ENCODE measurements at regions not wholly inside any gene's neighbourhood (a gene's known extent, or its start where the extent isn't known, plus 50 kb on each side); places are given as distances from the start of the nearest gene placed in this dataset.

DNA sequence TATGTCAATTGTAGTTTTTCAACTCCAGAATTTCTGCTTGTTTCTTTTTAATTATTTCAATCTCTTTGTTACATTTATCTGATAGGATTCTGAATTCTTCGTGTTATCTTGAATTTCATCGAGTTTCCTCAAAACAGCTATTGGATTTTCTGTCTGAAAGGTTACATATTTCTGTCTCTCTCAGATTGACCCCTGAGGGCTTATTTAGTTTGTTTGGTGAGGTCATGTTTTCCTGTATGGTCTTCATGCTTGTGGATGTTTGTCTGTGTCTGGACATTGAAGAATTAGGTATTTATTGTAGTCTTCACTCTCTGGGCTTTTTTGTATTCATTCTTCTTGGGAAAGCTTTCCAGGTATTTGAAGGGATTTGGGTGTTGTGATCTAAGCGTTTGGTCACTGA lies 85.6 kb downstream of the SNAPC1 start:
- DNase-seq (ENCODE audit: low read depth in 2 of 2) = no peak

DNA sequence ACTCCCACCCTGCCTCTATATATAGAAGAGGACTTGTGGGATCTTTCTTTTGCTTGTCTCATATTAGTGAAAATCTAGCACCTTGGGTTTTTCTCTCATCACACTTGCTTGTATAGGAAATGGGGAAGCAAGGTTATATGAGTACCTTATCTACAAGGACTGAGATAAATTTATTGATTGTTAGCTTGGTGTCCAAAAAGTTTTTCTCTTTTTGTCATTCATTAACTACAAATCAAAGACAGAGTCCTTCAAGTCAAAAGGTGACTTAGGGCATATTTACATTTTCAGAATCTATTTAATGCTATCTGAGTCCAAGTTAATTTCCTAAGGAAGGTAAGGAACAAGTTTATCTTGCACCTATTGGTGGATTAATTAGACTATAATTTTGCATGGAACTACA lies 92.7 kb downstream of the SNAPC1 start:
- DNase-seq (ENCODE audit: low read depth in 2 of 2) = no peak

DNA sequence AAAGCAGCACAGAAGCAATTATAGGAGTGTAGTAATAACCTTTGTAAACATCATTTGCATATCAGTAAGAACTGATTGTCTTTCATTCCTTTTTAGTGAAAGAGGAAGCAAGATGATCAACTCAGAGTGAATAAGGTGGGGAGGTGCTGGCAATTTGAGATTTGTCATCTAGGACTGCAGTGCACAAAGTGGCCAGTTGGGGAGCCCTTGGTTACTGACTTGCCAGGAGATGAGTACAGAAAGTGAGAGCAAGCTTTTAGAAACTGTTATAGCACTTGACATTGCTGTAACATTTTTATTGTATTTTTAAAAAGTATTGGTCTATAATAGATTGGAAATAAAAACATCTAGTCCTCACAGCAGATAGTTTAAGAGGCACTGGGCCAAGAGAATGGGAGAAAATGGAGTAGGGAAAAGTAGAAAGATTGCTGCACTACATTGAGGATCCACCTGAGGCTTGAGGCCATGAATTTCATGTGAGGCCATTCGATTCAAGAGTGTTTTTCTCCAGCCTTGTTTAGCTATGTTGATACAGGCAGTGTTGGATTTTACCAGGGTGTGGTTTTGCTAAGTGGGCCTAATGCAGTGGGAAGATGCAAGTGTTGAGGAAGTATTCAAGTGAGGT lies 98.2 kb downstream of the SNAPC1 start:
- no peak for DNase-seq (ENCODE audit: low read depth in 2 of 2)

DNA sequence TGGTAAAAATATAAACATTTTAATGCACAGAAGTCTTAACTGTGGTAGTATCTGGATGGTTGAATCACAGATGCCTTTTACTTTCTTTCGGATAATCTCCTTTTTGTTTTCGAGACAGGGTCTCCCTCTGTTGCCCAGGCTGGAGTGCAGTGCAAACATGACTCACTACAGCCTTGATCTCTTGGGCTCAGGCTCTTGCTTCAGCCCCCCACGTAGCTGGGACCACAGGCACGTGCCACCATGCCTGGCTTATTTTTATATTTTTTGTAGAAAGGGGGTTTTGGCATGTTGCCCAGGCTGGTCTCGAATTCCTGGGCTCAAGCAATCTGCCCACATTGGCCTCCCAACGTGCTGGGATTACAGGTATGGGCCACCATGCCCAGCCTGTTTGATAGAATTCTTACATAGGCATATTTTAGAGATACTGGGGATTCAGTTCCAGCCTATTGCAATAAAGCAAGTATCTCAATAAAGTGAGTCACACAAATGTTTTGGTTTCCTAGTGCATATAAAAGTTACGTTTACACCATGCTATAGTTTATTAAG lies 99.2 kb downstream of the SNAPC1 start:
- DNase-seq (ENCODE audit: low read depth in 2 of 2) = no peak

DNA sequence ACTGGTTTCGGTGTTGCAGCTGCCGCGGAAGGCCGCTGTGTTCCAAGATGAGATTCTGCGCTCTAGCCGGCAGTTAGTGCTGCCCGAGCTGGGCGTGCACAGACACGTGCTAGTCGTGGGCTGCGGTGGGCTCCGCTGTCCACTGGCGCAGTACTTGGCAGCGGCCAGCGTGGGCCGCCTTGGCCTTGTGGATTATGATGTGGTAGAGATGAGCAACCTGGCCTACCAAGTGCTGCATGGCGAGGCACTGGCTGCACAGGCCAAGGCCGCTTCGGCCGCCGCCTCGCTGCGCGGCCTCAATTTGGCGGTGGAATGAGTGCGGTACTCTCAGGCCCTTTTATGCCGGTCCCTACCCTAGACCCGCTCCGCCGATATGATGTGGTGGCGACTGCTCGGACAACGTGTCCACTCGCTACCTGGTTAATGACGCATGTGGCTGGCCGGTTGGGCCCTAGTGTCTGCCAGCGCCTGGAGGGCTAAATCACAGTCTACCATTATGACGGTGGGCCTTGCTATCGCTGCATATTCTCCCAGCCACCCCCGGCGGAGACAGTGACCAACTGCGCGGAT lies 102.2 kb downstream of the SNAPC1 start:
- DNase-seq (ENCODE audit: low read depth in 2 of 2) = no peak

DNA sequence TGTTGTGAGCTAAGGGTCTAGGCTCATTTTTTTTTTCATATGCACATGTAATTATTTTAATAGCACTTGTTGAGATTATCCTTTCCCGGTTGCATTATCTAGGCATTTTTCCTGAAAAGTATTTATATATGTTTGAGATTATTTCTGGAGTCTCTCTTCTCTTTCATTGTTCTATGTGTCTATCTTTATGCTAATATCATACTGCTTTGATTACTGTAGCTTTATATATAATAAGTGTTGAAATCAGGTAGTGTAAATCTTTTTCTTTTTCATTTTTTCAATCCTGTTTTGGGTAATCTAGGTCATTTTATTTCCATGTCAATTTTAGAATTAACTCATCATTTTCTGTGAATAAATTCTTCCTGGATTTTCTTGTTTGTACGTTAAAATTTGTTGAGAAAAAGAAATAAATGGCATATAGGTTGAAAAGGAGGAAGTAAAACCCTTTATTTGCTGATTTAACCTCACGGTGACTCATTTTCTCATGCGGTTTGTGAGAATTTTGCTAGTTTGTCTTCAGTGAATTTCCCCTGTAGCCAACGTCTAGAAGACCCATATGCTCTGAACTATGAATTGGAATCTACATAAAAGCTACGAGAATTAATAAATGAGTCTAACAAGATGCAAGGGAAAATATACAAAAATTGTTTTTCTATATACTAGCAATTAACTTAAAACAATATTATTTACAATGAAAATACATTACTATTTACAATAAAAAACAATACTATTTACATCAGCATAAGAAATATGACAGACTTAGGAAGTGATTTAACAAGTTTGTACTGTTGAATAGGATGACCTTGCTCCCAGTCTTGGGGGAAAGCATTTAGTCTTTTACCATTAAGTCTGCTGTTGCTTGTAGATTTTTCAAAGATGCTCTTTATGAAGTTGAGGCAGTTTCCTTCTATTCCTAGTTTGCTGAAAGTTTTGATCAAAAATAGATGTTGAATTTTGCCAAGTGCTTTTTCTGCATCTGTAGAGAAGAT lies 105.0 kb downstream of the SNAPC1 start:
- no peak for DNase-seq (ENCODE audit: low read depth in 2 of 2)

DNA sequence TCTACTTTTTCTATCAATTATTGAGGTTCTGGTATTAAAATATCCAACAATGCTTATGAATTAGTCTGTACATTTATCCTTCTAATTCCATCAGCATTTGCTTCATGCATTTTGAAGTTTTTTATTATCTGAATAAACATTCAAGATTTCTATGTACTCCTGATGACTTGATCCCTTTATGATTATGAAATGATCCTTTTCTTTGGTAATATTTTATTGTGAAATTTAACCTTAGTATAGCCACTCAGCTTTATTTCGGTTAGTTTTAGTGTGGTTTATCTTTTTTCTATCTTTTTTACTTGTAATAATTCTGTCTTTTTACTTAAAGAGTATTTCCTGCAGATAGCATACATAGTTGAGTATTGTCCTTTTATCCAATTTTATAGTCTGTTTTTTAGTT lies 106.6 kb downstream of the SNAPC1 start:
- no peak for DNase-seq (ENCODE audit: low read depth in 2 of 2)

DNA sequence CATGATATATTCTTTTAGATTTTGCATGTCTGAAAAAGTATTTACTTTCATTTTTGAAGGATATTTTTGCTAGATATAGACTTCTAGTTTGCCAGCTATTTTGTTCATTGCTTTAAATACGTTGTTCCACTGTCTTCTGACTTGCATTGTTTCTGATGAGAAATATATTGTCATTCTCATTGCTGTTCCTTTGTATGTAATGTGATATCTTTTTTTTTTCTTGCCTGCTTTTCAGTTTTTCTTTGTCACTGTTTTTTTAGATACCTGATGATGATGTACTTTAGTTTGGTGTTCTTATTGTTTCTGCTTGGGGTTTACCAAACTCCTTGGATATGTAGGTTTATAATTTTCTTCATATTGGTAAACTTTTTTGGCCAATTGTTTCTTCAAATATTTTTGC lies 107.9 kb downstream of the SNAPC1 start:
- DNase-seq (ENCODE audit: low read depth in 2 of 2) = no peak

DNA sequence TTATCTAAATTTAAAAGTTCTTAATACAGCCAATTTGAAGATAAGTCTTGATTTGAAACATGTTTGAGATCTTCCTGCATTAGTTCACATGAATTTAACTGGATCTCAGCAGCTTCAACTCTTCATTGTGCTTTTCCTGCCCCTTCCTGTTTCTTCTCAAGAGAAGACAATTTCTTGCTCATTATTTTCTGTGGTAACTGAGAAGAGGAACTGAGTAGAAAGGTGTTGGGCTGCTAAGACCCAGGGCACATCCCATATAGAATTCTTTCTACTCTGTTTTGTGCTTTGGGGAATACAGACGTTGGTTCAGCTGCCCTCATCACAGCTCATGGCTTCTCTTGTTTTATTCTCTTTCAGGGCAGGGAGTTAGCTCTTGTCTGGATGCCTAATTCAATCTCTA lies 110.2 kb downstream of the SNAPC1 start:
- DNase-seq (ENCODE audit: low read depth in 2 of 2) = no peak

DNA sequence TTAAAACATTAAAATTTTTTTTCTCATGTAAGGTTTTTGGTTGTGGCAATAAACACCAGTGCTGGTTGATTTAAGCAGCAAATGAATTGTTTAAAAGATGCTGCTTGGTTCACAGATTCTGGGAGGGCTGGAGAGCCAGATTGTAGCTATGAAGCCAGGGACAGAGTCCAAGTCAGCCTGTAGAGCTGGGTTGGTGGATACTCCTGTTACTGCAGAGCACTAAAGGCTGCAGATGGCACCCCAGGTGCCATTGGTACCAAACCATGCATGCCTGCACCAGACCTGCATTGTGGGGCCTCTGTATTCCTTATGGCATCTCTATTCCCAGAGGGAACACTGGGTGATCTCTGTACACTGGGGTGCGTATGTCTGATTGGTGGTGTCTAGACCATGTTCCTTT lies 113.3 kb downstream of the SNAPC1 start:
- DNase-seq (ENCODE audit: low read depth in 2 of 2) = no peak

DNA sequence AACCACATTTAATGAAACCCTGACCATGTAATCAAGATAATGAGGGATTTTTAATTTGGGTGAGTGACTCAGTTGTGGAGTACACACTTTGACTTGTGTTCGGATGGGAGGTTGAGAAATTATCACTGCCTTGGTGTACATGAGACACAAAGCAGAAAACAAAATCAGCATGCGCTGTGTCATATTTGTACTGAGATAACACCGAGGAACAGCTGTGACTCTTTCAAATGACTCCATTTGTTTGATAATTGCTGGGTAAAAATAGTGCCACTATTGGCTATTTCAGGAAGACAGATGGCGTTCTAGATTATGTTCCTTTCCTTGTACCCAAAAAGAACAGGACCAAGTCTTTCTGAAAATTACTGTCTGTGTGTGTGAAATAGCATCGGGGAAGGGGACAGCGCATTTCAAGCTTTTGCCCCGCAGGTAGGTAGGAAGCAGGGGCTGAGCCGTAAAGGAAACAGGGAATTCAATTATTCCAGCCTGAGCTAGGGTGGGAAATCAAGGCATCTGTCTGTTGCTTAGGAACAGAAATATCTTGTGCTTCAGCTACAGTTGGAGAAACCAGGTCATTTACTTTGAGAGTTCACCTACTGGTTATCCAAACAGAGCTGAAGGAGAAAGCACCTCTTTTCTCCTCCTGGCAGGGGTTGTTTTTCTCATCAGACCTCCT lies 114.3 kb downstream of the SNAPC1 start:
- no peak for DNase-seq (ENCODE audit: low read depth in 2 of 2)

DNA sequence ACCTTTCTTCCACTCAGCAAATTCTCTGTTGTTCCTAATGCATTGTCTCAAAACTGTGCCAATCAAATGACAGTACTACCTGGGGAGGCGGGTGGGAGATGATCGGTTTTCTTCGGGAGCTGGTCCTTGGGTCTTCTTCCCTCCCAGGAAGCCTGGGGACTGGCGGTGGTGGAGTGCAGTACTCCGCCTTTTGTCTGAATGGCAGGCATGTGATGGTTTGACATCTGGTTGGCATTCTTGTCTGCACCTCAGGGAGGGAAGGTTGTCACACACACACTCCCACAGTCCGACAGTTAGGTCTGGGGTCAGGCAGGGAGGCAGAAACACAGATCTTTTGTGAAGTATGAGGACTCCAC lies 114.8 kb downstream of the SNAPC1 start:
- no peak for DNase-seq (ENCODE audit: low read depth in 2 of 2)

DNA sequence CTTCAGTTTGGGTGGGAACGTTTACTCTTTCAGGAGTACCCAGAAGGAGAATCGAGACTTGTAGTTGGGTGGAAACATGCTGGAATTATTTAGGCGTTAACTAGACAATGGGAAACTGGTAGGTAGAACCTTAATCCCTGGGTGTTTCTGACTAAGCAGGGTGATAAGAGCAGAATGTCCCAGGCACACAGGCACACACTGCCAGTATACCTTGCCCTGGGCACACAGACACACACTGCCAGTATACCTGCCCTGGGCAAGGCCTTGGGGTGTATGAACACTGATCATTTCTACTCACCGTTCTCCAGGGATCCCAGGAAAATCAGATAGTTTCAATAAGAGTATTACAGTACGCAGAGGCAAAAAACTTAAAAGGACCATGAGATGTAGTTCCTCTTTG lies 115.5 kb downstream of the SNAPC1 start:
- no peak for DNase-seq (ENCODE audit: low read depth in 2 of 2)

DNA sequence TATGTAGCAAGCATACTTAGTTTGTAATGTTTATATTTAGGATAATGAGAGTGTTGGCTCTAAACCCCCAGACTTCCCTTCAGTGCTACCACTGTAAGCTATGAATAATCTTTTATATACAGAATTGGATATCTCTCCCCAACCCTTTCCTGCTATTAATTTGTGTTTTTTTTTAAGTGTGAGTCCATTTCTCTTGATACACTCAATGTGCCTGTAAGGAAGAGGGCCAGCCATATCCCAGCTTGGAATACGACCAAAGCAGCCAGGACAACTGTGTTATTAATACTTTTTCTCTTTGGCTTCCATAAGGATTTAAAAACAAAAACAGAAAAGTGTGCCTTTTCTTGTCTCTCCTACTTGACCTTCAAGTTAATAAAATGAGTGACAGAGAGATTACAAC lies 116.7 kb downstream of the SNAPC1 start:
- DNase-seq (ENCODE audit: low read depth in 2 of 2) = no peak

DNA sequence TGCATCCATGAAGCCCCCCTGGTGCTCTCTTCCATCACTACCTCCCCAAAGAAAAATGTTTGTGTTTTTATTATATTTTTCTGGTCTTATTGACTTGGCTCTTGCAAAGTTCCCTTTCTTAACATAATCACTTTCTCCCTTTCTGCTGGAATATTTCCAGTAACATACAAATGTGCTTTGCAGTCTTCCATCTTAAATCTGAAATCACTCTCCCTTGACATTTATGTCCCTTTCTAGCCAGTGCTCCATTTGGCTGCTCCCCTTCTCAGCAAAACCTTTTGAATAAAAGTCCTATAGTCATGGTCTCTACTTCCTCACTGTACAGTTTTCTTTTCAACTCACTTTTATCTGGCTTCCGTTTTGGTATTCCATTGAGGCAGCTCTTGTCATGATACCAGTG lies 118.8 kb downstream of the SNAPC1 start:
- no peak for DNase-seq (ENCODE audit: low read depth in 2 of 2)

DNA sequence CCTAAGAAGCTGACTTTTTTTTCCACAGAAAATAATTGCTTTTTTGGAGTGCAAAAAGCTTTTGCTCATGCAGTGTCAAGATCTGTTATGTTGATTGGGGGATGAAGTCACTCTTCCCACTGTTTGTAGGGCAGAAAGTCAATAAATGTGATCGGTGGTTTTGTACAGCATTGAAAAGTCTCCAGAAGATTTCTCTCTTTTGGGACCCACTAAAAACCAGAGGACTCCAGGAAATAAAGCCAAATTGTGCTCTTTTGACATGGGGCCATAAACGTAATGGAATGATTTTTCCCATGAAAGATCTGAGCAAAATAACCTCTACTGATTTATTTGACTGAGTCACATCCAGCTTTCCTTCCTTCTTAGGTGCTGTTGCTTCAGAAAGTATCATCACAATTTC lies 122.5 kb downstream of the SNAPC1 start:
- DNase-seq (ENCODE audit: low read depth in 2 of 2) = no peak

DNA sequence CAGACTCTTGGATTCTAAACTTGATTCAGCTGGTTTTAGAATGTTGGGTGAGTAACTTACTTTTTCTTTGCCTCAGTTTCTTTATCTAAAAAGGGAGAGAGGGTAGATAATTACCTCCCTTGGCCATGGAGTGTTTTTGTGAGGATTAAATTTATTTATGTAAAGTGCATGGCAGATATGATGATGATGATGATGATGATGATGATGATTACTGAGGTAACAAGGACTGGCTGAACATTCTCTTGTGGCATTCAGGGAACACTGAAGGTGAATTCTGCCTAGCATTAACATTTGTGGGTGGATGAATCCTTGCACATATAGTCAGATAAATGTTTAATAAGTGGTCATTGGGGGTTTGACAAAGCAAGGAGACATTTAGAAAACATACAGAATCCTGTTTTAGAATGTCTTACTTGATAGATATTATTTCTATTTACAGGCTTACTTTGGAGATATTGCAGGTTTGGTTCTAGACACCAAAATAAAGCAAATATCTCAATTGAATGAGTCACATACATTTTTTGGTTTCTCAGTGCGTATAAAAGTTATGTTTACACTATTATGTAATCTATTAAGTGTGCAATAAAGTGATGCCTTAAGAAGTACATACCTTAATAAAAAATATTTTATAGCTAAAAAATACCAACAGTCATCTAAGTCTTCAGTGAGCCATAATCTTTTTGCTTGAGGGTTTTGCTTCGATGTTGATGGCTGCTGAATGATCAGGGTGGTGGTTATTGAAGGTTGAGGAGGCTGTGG lies 123.2 kb downstream of the SNAPC1 start:
- no peak for DNase-seq (ENCODE audit: low read depth in 2 of 2)

DNA sequence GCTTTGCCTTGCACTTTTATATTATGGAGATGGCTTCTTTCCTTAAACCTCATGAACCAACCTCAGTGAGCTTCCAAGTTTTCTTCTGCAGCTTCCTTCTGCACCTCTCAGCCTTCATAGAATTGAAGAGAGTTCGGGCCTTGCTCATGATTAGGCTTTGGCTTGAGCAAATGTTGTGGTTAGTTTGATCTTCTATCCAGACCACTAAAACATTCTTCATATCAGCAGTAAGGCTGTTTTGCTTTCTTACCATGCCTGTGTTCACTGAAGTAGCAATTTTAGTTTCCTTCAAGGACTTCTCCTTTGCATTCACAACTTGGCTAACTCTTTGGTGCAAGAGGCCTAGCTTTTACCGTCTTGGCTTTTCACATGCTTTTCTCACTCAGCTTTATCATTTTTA lies 125.4 kb downstream of the SNAPC1 start:
- DNase-seq (ENCODE audit: low read depth in 2 of 2) = no peak

DNA sequence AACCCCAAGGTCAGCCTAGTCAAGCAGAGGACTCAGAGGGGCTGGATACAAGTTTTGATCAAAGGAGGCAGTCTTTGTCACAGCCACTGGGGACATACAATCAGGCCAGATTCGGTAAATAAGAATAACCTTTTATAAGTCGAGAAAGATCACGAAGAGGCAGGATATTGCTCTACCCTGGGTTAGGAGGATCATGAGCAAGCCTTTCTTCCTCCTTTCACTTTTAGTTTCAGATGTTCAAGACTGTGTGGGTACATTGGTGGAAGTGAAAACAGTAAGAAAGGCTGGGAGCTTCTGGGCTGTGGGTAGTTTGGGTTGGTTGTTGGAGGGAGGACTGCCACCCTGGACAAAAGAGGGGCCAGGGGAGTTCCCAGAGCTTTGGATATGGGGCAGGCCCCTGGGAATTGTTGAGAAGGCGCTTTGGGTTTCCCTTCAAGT lies 127.7 kb downstream of the SNAPC1 start:
- DNase-seq (ENCODE audit: low read depth in 2 of 2) = no peak

DNA sequence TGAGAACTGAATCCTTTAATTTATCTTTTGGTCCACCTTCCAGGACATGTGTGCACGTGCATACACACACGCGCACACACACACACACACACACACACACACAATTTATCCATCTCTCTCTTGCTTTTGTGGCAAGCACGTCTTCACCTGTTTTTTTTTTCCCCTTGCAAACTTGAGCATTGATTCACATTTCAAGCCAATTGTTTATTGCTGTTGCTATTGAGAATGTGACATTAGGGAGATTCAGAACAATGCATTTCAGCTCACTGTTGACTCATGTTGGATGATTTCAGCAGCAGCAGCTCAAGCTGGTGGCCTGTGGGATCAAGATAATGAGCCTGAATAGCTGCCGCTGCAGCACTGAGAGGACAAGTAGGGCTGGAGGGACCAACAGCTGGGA lies 128.9 kb downstream of the SNAPC1 start:
- DNase-seq (ENCODE audit: low read depth in 2 of 2) = no peak

DNA sequence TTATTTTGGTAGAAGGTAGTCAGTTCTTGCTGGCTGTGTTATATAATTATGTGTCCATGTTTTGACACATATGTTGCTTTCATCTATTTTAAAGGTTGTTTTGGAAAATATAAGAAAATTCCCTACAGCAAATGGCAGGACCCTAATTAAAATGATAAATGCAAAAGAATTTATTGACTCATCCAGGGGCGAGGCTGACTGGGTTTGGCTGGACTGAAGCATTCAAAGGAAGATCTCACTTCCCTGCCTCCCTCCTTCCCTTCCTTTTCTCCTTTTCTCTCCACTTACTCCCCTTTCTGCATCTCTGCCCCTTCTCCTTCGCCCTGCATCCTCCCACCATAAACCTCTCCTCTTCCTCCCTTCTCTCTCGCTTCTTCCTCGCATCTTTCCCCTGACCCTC lies 129.6 kb downstream of the SNAPC1 start:
- no peak for DNase-seq (ENCODE audit: low read depth in 2 of 2)
